Neural cell (in vitro differentiated cells): ENCODE measurements at regions not wholly inside any gene's neighbourhood (a gene's known extent, or its start where the extent isn't known, plus 50 kb on each side); places are given as distances from the start of the nearest gene placed in this dataset.

Source experiments
- EP300 ChIP-seq: fragments of 450-650 bp; conservative IDR thresholded peaks from 2 replicates; pipeline ENCODE4 v1.6.1; 2014; ENCODE audit warnings: antibody characterized with exemption, mild to moderate bottlenecking, moderate library complexity; ENCODE audit not compliant: poor library complexity, severe bottlenecking
- TAF1 ChIP-seq: IDR thresholded peaks from 2 replicates; pipeline ENCODE4 v1.6.1; 2012; ENCODE audit warnings: low read depth
- TF ChIP-seq, protein P1 (sequence below): fragments of 450-650 bp; IDR thresholded peaks from 2 replicates; pipeline ENCODE4 v1.5.1; 2014; ENCODE audit warnings: antibody characterized with exemption, mild to moderate bottlenecking, moderate library complexity; ENCODE audit not compliant: poor library complexity, severe bottlenecking
- TF ChIP-seq, protein P2 (sequence below): IDR thresholded peaks from 2 replicates; pipeline ENCODE4 v1.6.1; 2012; ENCODE audit warnings: borderline replicate concordance

DNA sequence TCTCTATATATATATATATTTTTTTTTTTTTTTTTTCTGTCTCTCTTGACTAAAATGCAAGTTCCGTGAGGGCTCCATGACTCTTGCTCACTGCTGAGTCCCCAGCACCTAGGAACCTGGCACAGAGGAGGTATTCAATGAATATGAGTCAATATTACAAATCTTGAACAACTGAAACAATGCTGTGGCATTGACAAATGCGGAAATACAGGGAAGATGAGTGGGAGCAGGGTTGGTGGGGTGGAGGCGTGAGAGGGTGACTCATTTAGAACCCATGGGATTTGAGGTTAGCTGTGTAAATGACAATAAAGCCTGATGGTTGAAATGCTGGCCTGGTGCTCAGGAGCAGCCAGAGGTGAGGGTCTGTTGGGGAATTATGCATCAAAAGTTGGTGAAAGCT is 121.7 kb upstream of the FUT8 start:
- TF ChIP-seq, protein P1, sequence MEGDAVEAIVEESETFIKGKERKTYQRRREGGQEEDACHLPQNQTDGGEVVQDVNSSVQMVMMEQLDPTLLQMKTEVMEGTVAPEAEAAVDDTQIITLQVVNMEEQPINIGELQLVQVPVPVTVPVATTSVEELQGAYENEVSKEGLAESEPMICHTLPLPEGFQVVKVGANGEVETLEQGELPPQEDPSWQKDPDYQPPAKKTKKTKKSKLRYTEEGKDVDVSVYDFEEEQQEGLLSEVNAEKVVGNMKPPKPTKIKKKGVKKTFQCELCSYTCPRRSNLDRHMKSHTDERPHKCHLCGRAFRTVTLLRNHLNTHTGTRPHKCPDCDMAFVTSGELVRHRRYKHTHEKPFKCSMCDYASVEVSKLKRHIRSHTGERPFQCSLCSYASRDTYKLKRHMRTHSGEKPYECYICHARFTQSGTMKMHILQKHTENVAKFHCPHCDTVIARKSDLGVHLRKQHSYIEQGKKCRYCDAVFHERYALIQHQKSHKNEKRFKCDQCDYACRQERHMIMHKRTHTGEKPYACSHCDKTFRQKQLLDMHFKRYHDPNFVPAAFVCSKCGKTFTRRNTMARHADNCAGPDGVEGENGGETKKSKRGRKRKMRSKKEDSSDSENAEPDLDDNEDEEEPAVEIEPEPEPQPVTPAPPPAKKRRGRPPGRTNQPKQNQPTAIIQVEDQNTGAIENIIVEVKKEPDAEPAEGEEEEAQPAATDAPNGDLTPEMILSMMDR: no peak
- TF ChIP-seq EP300 (no peak), TAF1 (no peak)
- TF ChIP-seq, protein P2, sequence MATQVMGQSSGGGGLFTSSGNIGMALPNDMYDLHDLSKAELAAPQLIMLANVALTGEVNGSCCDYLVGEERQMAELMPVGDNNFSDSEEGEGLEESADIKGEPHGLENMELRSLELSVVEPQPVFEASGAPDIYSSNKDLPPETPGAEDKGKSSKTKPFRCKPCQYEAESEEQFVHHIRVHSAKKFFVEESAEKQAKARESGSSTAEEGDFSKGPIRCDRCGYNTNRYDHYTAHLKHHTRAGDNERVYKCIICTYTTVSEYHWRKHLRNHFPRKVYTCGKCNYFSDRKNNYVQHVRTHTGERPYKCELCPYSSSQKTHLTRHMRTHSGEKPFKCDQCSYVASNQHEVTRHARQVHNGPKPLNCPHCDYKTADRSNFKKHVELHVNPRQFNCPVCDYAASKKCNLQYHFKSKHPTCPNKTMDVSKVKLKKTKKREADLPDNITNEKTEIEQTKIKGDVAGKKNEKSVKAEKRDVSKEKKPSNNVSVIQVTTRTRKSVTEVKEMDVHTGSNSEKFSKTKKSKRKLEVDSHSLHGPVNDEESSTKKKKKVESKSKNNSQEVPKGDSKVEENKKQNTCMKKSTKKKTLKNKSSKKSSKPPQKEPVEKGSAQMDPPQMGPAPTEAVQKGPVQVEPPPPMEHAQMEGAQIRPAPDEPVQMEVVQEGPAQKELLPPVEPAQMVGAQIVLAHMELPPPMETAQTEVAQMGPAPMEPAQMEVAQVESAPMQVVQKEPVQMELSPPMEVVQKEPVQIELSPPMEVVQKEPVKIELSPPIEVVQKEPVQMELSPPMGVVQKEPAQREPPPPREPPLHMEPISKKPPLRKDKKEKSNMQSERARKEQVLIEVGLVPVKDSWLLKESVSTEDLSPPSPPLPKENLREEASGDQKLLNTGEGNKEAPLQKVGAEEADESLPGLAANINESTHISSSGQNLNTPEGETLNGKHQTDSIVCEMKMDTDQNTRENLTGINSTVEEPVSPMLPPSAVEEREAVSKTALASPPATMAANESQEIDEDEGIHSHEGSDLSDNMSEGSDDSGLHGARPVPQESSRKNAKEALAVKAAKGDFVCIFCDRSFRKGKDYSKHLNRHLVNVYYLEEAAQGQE: no peak
